Stimulated activated CD4-positive, alpha-beta T cell treated with anti-CD3 and anti-CD28 coated beads, Interleukin-4, amount 100 ng/mL, for 4 hours (primary cell): ENCODE measurements at regions not wholly inside any gene's neighbourhood (a gene's known extent, or its start where the extent isn't known, plus 50 kb on each side); places are given as distances from the start of the nearest gene placed in this dataset.

Experiments
- DNase-seq, 2 experiments: peaks; one replicate each; pipeline ENCODE4 v3.0.0-alpha.2; 2020

GRCh38 chr11:134757633-134758032, 345.6 kb upstream of the B3GAT1 start:
- no peak for DNase-seq

DNA sequence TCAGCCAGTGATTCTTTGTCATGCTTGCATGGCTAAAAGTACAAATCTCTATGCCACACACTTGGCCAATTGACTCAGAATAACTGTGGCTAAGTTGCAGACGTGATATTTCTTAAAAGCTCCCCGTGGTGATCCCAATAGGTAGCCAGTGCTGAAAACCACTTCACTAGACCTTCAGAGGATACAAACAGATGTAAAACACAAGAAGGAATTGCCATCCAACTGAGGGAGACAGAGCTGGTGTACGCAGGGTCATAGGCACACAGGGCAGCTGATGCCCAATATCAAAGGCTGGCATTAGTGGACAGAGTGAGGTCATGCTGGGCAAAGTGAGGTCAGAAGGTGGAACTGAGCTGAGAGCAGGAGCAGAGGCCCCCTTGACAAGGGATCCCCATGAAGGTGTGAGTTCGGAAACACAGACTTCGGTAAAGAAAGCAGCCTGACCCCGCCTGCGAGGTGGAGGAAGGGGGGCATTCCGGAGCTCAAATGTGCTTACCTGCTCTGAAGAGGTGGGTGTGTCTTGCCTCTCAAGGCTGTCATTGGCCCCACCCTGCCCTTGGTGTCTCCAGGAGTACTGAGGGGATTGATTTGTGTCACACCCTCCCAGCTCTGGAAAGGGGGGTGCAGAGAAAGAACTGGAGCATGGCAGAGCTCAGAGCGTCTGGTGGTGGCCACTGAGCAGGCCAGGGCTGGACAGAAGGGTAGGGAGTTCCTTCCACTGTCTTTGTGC, 344.9 kb upstream of the B3GAT1 start:
- no peak for DNase-seq

GRCh38 chr11:134755535-134755934, 343.5 kb upstream of the B3GAT1 start:
- DNase-seq: no peak

DNA sequence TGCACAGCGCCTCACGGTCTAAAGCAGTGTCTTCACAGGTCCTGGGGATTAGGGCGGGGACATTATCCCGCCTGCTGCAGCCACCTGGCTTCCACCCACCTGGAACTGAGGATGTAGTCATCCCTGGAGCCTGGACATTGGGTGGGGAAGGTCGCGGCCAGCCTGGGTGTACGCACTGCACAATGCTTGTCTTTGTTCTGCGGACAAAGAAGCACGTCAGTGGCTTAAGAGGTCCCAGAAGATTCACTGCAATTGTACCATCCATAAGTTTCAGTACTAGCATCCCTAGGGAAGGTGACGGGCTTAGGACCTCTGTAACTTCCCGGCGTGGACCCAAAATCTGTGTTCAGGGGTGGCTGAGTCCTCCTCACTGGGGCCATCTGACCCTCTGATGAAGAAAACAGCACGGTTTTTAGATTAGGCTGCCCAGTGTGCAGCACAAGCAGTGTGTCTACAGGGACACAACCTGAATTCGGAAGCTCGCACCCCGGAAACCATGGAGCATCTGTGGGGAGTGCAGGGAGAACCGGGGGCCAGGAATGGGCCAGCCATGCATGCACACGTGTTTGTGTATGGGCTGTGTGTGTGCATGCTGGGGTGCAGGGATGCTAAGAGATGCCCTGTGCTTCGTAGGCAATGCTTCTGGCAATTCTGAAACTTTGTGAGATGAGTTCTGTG, 342.6 kb upstream of the B3GAT1 start:
- no peak for DNase-seq

GRCh38 chr11:134753771-134754520, 341.9 kb upstream of the B3GAT1 start:
- DNase-seq: no peak

DNA sequence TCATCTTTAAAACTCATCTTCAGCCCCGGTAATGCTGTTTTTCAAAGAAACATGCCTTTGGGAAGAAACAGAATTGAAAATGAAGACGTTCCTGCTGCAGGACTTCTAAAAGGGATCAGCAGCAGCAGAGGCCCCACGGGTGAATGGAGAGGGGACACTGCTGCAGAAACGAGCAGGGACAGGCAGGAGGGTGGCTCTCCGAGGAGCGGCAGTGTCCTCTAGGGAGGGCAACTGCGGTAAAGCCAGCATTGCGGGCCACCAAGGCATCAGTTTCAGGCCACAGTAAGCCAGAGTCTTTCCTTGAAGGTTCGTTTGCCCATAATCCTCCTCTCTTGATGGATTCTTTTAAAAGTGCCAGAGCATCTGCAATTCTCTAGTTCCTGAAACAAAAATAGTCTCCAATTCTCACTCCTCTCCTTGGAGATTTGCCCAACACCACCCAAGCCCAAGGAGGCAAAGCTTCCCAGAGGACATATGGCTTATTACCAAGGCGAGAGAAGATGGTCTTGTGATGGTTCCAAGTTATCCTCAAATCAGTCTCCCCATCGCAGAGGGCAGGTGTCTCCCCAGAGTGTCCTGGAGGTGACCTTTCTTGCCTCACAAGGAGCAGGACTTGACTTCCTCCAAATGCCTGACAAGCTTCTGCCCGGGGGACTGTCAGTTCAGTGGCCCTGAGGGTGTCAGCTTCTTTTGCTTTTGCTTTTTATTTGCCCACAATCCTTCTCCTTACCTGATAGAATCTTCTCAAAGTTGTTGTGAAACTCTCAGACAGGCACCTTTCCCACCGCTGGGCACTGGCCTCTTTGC, 341.1 kb upstream of the B3GAT1 start:
- no peak for DNase-seq

- DNase-seq: no peak
Observed at GRCh38 chr11:134752526-134752925, 340.5 kb upstream of the B3GAT1 start.

DNA sequence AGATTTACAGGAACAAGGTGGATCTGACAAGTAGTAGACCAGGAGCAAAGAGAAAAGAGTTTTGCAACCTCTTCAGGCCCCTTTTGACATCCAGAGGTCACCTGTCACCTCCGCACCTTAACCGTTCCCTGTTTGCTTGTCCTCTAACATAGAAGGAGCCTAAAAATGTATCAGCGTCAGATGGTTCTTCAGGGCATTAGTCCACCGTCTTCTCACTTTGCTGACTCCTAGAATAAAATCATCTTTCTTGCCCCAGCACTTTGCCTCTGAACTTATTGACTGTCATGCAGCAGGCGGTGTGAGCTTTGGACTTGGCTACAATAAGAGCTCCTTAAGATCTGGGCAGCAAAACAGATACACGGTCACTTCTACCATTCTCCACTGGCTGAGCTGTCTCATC, 339.7 kb upstream of the B3GAT1 start:
- DNase-seq: no peak

GRCh38 chr11:134751031-134751585, 339.1 kb upstream of the B3GAT1 start:
- DNase-seq: no peak

- DNase-seq: no peak
Observed at GRCh38 chr11:134750619-134751018, 338.6 kb upstream of the B3GAT1 start.

- no peak for DNase-seq
Observed at GRCh38 chr11:134749040-134749839, 337.2 kb upstream of the B3GAT1 start.

DNA sequence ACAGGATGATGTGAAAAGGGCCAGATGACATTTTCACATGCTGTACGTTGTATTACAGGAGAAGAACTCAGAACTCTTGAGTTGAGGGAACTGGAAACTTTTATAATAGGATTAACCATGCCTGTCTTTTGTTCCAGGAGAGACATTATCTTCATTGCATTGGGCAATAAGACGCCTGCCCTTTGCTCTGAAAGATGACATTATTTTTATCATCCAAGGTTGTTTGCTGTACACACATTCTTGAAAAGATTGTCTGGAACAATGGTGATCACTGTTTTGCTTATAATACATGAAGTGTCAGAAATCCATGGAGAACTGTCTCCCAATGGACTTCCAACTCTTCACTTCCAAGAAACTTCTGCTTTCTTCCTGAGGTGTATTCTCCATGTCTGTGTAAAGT, 334.6 kb upstream of the B3GAT1 start:
- no peak for DNase-seq

GRCh38 chr11:134745456-134745855, 333.4 kb upstream of the B3GAT1 start:
- no peak for DNase-seq

- no peak for DNase-seq
Observed at GRCh38 chr11:134743820-134744195, 331.8 kb upstream of the B3GAT1 start.

DNA sequence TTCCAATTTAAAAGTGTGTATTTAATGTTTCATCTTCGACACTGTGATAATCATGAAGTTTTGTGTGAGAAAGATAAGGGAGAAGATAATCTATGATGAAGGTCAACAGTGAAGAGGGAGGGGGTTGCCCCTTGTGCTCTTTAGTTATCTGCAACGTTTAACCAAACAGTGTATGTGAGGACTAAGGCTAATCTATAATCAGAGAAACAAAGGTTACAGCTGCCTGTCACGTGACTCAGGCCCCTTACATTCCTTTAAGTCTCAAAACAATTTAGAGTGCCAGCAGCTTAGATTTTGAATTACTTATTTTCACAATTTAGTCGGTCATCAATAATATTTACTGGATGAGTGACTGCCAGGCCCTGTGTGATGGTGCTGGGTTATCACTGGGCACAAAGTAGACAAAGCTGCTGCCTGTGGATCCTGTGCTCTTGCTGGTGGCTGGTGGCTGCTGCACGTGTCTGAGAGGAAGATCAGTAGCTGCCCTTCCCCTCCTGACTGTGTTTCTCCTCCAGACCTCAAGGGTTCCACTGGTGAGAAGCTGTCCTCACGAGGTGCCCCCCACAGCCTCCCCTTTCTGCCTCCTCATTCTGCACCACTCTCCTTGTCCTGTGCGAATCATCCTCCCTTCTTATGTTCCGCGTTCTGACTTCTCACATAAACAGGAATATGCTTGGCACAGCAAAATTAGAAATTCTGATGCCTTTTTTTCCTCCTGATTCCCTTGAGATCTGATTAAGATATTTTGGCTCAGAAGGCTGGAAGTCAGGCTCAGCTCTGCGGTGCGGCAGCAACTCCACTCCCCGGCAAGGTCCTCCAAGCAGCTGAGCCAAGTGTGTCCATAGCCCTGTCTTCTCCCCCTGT, 331.1 kb upstream of the B3GAT1 start:
- no peak for DNase-seq

GRCh38 chr11:134742224-134742612, 330.2 kb upstream of the B3GAT1 start:
- DNase-seq: no peak

GRCh38 chr11:134741453-134742223, 329.6 kb upstream of the B3GAT1 start:
- DNase-seq: no peak

GRCh38 chr11:134740590-134741261, 328.7 kb upstream of the B3GAT1 start:
- DNase-seq: no peak

- no peak for DNase-seq
Observed at GRCh38 chr11:134739136-134739535, 327.1 kb upstream of the B3GAT1 start.

DNA sequence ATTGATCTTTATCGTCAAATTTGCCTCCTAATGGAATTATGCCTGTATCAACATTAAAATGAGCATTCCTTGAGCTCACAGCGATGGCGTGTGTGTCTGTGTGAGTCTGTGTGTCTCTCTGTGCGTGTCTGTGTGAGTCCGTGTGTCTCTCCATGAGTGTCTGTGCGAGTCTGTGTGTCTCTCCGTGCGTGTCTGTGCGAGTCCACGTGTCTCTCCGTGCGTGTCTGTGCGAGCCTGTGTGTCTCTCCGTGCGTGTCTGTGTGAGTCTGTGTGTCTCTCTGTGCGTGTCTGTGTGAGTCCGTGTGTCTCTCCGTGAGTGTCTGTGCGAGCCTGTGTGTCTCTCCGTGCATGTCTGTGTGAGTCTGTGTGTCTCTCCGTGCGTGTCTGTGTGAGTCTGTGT, 326.5 kb upstream of the B3GAT1 start:
- DNase-seq: no peak
